ENCODE measurements at regions not wholly inside any gene's neighbourhood (a gene's known extent, or its start where the extent isn't known, plus 50 kb on each side); places are given as distances from the start of the nearest gene placed in this dataset.
"Not testable (repeated sequence)": the region's sequence is repeated elsewhere in the genome, so short reads cannot be mapped to it uniquely, and the experiment has no call there.

GRCh38 chr2:87683961-87684360 is 63.9 kb upstream of the PLGLB2 start:
- not testable (repeated sequence) for TF ChIP-seq EP300 (IDR thresholded peaks at IDR 0.05); CTCF (IDR thresholded peaks at IDR 0.05); POLR2A (IDR thresholded peaks at IDR 0.05; ENCODE audit: low read depth); POLR2AphosphoS5 (IDR thresholded peaks at IDR 0.05)

Measured in esophagus muscularis mucosa (tissue), 4 donors.